GM23338 (cell line): ENCODE measurements at regions not wholly inside any gene's neighbourhood (a gene's known extent, or its start where the extent isn't known, plus 50 kb on each side); places are given as distances from the start of the nearest gene placed in this dataset.

ENCODE experiments used
- CREB1 ChIP-seq: fragments of 250-450 bp; sonication (Bioruptor Pico); IDR thresholded peaks from 2 replicates; pipeline ENCODE4 v1.5.0; 2020; ENCODE audit warnings: low read depth, mild to moderate bottlenecking, moderate library complexity
- EZH2 ChIP-seq: fragments of 200-600 bp; sonication (generic); IDR thresholded peaks from one replicate; pipeline ENCODE4 v1.8.0; 2017; ENCODE audit warnings: antibody characterized with exemption, mild to moderate bottlenecking, low read depth; ENCODE audit not compliant: unreplicated experiment
- EZH2phosphoT487 ChIP-seq: fragments of 200-600 bp; sonication (generic); IDR thresholded peaks from one replicate; pipeline ENCODE4 v1.8.1; 2018; ENCODE audit warnings: antibody characterized with exemption; ENCODE audit not compliant: unreplicated experiment
- JUNB ChIP-seq: IDR thresholded peaks from one replicate; pipeline ENCODE4 v1.6.1; 2016; ENCODE audit warnings: antibody characterized with exemption; ENCODE audit not compliant: unreplicated experiment
- POLR2AphosphoS5 ChIP-seq: IDR thresholded peaks from 2 replicates; pipeline ENCODE4 v1.6.1; 2016; ENCODE audit warnings: antibody characterized with exemption, low read depth
- ZNF331 ChIP-seq: fragments of 250-450 bp; sonication (Bioruptor Pico); IDR thresholded peaks from 2 replicates; pipeline ENCODE4 v1.5.0; 2020; ENCODE audit warnings: low read depth, mild to moderate bottlenecking, moderate library complexity
- TF ChIP-seq, protein P1 (sequence below): IDR thresholded peaks from one replicate; pipeline ENCODE4 v1.6.1; 2018; ENCODE audit warnings: antibody characterized with exemption; ENCODE audit not compliant: unreplicated experiment
- TF ChIP-seq, protein P2 (sequence below), 2 experiments: fragments of 200-600 bp in 1 of 2; sonication (generic) in 1 of 2; conservative IDR thresholded peaks; 2 replicates each; pipeline versions ENCODE4 v1.5.1 to v1.6.1; 2016 to 2017; ENCODE audit warnings: antibody characterized with exemption in 2 of 2, low read depth in 2 of 2, mild to moderate bottlenecking in 2 of 2, moderate library complexity in 1 of 2
- TF ChIP-seq, protein P3 (sequence below): IDR thresholded peaks from 2 replicates; pipeline ENCODE4 v1.6.1; 2016; ENCODE audit warnings: antibody characterized with exemption

DNA sequence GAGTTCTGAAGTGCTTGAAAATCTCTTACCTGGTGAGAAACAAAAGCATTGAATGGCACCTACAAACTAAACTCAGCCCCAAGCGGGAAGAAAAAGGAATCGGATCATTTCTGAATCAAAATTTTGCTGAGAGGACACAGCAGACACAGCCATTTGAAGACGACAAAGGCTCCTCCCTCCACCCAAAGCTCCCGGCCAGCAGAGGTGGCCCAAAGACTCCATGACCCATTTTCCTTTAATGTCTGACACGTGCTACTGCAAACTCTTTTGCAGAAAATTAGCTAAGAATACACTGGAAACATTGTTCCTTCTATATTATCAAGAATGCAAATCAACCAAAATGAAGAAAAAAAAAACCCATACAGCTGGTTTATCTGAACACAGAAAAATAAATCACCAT is 85.9 kb upstream of the FOXN3 start:
- TF ChIP-seq, protein P1, sequence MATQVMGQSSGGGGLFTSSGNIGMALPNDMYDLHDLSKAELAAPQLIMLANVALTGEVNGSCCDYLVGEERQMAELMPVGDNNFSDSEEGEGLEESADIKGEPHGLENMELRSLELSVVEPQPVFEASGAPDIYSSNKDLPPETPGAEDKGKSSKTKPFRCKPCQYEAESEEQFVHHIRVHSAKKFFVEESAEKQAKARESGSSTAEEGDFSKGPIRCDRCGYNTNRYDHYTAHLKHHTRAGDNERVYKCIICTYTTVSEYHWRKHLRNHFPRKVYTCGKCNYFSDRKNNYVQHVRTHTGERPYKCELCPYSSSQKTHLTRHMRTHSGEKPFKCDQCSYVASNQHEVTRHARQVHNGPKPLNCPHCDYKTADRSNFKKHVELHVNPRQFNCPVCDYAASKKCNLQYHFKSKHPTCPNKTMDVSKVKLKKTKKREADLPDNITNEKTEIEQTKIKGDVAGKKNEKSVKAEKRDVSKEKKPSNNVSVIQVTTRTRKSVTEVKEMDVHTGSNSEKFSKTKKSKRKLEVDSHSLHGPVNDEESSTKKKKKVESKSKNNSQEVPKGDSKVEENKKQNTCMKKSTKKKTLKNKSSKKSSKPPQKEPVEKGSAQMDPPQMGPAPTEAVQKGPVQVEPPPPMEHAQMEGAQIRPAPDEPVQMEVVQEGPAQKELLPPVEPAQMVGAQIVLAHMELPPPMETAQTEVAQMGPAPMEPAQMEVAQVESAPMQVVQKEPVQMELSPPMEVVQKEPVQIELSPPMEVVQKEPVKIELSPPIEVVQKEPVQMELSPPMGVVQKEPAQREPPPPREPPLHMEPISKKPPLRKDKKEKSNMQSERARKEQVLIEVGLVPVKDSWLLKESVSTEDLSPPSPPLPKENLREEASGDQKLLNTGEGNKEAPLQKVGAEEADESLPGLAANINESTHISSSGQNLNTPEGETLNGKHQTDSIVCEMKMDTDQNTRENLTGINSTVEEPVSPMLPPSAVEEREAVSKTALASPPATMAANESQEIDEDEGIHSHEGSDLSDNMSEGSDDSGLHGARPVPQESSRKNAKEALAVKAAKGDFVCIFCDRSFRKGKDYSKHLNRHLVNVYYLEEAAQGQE = no peak
- TF ChIP-seq, protein P2, sequence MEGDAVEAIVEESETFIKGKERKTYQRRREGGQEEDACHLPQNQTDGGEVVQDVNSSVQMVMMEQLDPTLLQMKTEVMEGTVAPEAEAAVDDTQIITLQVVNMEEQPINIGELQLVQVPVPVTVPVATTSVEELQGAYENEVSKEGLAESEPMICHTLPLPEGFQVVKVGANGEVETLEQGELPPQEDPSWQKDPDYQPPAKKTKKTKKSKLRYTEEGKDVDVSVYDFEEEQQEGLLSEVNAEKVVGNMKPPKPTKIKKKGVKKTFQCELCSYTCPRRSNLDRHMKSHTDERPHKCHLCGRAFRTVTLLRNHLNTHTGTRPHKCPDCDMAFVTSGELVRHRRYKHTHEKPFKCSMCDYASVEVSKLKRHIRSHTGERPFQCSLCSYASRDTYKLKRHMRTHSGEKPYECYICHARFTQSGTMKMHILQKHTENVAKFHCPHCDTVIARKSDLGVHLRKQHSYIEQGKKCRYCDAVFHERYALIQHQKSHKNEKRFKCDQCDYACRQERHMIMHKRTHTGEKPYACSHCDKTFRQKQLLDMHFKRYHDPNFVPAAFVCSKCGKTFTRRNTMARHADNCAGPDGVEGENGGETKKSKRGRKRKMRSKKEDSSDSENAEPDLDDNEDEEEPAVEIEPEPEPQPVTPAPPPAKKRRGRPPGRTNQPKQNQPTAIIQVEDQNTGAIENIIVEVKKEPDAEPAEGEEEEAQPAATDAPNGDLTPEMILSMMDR (conservative IDR thresholded peaks at IDR 0.05; ENCODE audit: low read depth in 2 of 2) = no peak
- no peak for TF ChIP-seq EZH2phosphoT487
- no peak for TF ChIP-seq POLR2AphosphoS5
- TF ChIP-seq EZH2 = no peak
- TF ChIP-seq, protein P3, sequence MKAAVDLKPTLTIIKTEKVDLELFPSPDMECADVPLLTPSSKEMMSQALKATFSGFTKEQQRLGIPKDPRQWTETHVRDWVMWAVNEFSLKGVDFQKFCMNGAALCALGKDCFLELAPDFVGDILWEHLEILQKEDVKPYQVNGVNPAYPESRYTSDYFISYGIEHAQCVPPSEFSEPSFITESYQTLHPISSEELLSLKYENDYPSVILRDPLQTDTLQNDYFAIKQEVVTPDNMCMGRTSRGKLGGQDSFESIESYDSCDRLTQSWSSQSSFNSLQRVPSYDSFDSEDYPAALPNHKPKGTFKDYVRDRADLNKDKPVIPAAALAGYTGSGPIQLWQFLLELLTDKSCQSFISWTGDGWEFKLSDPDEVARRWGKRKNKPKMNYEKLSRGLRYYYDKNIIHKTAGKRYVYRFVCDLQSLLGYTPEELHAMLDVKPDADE = no peak
- TF ChIP-seq JUNB = no peak
- no peak for TF ChIP-seq CREB1 (CRISPR knock-in tag)
- TF ChIP-seq ZNF331 (CRISPR knock-in tag) = no peak
